C4-2B (cell line): ENCODE measurements at regions not wholly inside any gene's neighbourhood (a gene's known extent, or its start where the extent isn't known, plus 50 kb on each side); places are given as distances from the start of the nearest gene placed in this dataset.
"Not testable (repeated sequence)": the region's sequence is repeated elsewhere in the genome, so short reads cannot be mapped to it uniquely, and the experiment has no call there.

Source experiments
- ZFX ChIP-seq: fragments of 450-650 bp; IDR thresholded peaks from 2 replicates; pipeline ENCODE4 v1.6.1; 2017
- TF ChIP-seq, protein P1 (sequence below): fragments of 450-650 bp; conservative IDR thresholded peaks from 2 replicates; pipeline ENCODE4 v1.5.1; 2017; ENCODE audit warnings: mild to moderate bottlenecking

GRCh38 chr12:31179627-31180237 lies 106.1 kb downstream of the DDX11 start:
- TF ChIP-seq, protein P1, sequence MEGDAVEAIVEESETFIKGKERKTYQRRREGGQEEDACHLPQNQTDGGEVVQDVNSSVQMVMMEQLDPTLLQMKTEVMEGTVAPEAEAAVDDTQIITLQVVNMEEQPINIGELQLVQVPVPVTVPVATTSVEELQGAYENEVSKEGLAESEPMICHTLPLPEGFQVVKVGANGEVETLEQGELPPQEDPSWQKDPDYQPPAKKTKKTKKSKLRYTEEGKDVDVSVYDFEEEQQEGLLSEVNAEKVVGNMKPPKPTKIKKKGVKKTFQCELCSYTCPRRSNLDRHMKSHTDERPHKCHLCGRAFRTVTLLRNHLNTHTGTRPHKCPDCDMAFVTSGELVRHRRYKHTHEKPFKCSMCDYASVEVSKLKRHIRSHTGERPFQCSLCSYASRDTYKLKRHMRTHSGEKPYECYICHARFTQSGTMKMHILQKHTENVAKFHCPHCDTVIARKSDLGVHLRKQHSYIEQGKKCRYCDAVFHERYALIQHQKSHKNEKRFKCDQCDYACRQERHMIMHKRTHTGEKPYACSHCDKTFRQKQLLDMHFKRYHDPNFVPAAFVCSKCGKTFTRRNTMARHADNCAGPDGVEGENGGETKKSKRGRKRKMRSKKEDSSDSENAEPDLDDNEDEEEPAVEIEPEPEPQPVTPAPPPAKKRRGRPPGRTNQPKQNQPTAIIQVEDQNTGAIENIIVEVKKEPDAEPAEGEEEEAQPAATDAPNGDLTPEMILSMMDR, result not testable (repeated sequence)
- TF ChIP-seq ZFX, result not testable (repeated sequence)
